ENCODE measurements at regions not wholly inside any gene's neighbourhood (a gene's known extent, or its start where the extent isn't known, plus 50 kb on each side); places are given as distances from the start of the nearest gene placed in this dataset.
"Not testable (repeated sequence)": the region's sequence is repeated elsewhere in the genome, so short reads cannot be mapped to it uniquely, and the experiment has no call there.

DNA sequence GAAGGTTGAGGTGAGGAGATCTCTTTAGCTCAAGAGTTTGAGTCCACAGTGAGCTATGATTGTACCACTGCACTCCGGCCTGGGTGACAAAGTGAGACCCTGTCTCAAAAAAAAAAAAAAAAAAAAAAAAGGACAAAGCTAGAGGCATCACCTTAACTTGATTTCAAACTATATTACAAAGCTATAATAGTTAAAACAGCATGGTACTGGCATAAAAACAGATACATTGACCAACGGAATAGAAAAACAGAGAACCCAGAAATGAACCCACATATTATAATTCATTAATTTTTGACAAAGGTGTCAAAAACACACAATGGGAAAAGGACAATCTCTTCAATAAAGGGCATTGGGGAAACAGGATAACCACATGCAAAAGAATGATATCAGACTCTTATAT, 50.8 kb upstream of the MBOAT1 start:
- TF ChIP-seq, protein P1, sequence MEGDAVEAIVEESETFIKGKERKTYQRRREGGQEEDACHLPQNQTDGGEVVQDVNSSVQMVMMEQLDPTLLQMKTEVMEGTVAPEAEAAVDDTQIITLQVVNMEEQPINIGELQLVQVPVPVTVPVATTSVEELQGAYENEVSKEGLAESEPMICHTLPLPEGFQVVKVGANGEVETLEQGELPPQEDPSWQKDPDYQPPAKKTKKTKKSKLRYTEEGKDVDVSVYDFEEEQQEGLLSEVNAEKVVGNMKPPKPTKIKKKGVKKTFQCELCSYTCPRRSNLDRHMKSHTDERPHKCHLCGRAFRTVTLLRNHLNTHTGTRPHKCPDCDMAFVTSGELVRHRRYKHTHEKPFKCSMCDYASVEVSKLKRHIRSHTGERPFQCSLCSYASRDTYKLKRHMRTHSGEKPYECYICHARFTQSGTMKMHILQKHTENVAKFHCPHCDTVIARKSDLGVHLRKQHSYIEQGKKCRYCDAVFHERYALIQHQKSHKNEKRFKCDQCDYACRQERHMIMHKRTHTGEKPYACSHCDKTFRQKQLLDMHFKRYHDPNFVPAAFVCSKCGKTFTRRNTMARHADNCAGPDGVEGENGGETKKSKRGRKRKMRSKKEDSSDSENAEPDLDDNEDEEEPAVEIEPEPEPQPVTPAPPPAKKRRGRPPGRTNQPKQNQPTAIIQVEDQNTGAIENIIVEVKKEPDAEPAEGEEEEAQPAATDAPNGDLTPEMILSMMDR (IDR thresholded peaks at IDR 0.05; ENCODE audit: low read length, missing control alignments), result no peak
- H3K4me3 ChIP-seq (replicated peaks; ENCODE audit: low read depth, low read length), result no peak overlapping the region
- DNase-seq (ENCODE audit: low read depth), result no peak

DNA sequence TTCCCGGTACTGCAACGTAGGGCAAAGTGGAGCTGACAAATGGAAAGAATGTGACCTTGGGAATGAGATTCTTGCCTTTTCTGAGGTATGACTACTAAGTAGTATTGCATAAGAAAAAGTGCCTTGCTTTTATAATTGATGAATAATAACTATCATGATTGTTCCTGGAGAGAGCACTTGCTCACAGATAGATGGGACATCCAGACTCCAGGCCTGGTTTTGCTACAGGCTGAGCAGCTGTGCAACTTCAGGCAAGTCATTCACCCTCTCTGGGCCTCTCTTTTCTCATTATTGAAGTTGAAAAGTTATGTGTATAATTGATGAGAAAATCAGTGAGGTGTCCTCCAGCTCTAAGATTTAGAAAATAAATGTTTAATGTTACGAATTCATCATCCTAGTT, 53.6 kb upstream of the MBOAT1 start:
- TF ChIP-seq, protein P1 (IDR thresholded peaks at IDR 0.05; ENCODE audit: low read length, missing control alignments), result no peak
- no peak overlapping the region for H3K4me3 ChIP-seq (replicated peaks; ENCODE audit: low read depth, low read length)

DNA sequence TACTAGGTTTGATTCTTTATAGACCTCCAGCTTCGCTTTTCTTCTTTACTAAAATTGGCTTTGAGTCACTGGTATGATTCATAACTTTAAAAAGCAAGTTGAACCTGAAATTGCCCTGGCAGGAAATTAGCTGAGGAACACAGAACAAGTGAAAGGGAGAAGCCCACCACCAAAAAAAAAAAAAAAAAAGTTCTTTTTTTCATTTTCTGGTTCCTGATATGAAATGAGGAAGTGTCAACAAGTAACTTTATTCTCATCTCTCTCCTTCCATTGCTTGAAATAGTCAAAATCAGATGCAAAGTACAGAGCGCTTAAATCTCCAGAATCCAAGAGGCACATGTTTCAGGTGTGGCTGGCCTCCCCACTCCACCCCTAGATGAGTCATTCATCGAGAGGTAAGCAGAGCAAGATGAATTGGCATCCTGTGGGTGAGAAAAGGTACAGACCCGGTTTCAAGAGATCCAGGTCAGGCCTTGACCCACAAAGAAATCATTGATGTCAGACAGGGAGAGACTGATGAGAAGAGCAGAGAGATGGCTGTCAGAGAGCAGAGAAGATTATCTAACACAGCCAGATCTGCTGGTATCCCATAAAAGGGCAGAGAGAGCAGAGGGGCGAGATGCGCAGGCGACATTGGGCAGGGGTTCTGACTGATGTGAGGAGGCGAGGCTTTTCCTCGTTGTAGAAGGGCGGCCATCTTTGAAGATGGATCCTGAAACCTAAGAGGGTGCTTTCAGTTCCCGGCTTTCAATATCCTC, 54.8 kb upstream of the MBOAT1 start:
- no peak for DNase-seq (ENCODE audit: low read depth)

More for the DNA sequence above, 53.6 kb upstream of the MBOAT1 start:
- DNase-seq (ENCODE audit: low read depth), result no peak

DNA sequence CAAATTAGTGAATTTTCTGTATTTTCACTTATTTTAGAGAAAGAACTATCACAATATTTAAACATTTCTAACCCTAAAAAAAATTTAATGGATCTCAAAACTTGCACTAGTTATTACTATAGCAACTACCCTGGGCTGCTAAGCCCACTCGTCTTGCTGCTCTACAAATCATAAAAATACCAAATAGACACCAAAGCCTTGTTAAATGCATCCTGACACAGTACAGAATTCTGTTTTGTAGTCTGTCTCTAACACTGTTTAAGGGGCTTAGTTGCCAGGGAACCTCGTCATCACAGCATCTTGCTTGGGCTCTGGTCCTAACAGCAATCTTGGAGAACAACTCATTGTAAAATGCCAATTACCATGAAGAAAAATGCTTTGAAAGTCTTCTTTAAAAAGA, 56.9 kb upstream of the MBOAT1 start:
- TF ChIP-seq, protein P1 (IDR thresholded peaks at IDR 0.05; ENCODE audit: low read length, missing control alignments), result no peak
- no peak overlapping the region for H3K4me3 ChIP-seq (replicated peaks; ENCODE audit: low read depth, low read length)
- no peak for DNase-seq (ENCODE audit: low read depth)

More for the DNA sequence above, 54.8 kb upstream of the MBOAT1 start:
- H3K4me3 ChIP-seq (replicated peaks; ENCODE audit: low read depth, low read length), result no peak overlapping the region
- TF ChIP-seq, protein P1 (IDR thresholded peaks at IDR 0.05; ENCODE audit: low read length, missing control alignments), result no peak

DNA sequence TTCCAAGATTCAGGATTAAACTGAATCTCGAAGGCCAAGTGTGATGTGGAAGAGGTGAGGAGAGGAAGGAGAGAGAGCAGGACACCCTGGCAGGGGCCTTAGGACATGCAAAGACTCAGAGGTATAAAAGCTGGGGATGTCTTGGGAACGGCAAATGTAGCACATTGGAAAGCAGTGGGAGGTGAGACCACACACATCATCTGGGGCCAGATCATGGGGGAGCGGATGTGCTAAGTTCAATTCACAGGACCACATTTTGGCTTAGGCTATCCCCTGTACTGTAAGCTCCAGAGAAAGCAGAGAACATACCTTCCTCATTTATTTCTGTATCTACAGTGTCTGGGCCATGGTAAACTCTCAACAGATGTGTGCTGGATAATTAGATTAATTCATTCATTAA, 59.5 kb upstream of the MBOAT1 start:
- no peak for DNase-seq (ENCODE audit: low read depth)
- no peak overlapping the region for H3K4me3 ChIP-seq (replicated peaks; ENCODE audit: low read depth, low read length)
- TF ChIP-seq, protein P1 (IDR thresholded peaks at IDR 0.05; ENCODE audit: low read length, missing control alignments), result no peak

DNA sequence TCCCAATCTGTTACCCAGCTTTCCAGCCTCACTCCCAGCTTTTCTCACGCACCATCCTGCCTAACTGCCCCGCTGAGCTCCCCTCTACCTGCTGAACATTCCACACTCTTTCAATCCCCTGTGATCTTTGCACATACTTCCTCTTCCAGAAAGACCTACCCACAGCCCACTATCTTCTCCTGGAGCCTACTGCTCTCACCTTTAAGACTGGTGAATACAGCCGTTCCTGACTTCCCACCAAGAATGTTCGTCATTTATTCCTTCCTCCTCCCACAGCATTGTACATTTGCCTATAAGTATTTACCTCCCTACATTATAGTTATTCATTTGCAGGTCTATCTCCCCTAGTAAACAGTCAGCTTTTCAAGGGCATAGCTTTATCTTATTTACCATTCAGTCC, 61.9 kb upstream of the MBOAT1 start:
- H3K4me3 ChIP-seq (replicated peaks; ENCODE audit: low read depth, low read length), result no peak overlapping the region
- DNase-seq (ENCODE audit: low read depth), result no peak
- TF ChIP-seq, protein P1 (IDR thresholded peaks at IDR 0.05; ENCODE audit: low read length, missing control alignments), result no peak

DNA sequence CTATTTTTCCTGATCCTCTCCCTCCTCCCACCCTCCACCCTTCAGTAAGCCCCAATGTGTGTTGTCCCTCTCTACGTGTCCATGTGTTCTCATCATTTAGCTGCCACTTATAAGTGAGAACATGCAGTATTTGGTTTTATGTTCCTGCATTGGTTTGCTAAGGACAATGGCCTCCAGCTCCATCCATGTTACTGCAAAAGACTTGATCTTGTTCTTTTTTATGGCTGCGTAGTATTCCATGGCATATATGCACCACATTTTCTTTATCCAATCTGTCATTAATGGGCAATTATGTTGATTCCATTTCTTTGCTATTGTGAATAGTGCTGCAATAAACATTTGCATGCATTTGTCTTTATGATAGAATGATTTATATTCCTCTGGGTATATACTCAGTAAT, 63.6 kb upstream of the MBOAT1 start:
- not testable (repeated sequence) for DNase-seq (ENCODE audit: low read depth); H3K4me3 ChIP-seq (replicated peaks; ENCODE audit: low read depth, low read length)

DNA sequence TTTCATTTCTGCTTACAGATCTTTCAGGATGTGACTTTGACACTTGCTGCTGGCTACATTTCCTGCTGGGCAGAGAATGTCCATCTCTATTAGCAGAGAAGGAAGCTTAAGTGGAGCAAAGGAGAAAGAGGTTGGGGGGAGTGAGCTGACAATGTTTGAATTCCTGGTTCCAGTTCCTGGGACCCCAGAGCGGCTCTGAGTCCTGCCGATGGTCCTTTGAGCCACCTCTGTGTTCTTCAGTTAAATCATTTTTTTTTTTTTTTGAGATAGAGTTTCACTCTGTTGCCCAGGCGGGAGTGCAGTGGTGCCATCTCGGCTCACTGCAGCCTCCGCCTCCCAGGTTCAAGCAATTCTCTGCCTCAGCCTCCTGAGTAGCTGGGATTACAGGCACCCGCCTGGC, 65.5 kb upstream of the MBOAT1 start:
- not testable (repeated sequence) for DNase-seq (ENCODE audit: low read depth); H3K4me3 ChIP-seq (replicated peaks; ENCODE audit: low read depth, low read length)

All from fibroblast of pulmonary artery (primary cell).